ENCODE measurements at regions not wholly inside any gene's neighbourhood (a gene's known extent, or its start where the extent isn't known, plus 50 kb on each side); places are given as distances from the start of the nearest gene placed in this dataset.

GRCh38 chr2:12795851-12796250 is 79.1 kb downstream of the TRIB2 start:
- no peak for ATAC-seq (replicated peaks in 1 of 4)
- no peaks in the 10 kb centered on the region for H3K9me3 ChIP-seq
- ChIA-PET CTCF (no interaction called here), POLR2A (no interaction called here)
- H3K27me3 ChIP-seq (replicated peaks in 1 of 2; ENCODE audit: control insufficient read depth in 2 of 2, extremely low read depth in 1 of 2, insufficient read depth in 2 of 2, low read length in 1 of 2), result no peaks in the 10 kb centered on the region
- Mint-ChIP-seq H3K4me3 (no peak overlapping the region), H3K27me3 (peaks cover 0 to 4% of the 10 kb centered on the region in 2 donors), H3K27ac (no peak overlapping the region), H3K9me3 (peaks cover 5 to 16% (median 8%) of the 10 kb centered on the region in 3 donors), H3K36me3 (peaks cover 6% of the 10 kb centered on the region), H3K4me1 (peaks cover 0 to 2% (median 0%) of the 10 kb centered on the region in 3 donors)
- no peaks in the 10 kb centered on the region for H3K4me1 ChIP-seq (ENCODE audit: control insufficient read depth in 1 of 2, extremely low read depth in 1 of 2, insufficient read depth in 2 of 2, low read length in 2 of 2)
- H3K36me3 ChIP-seq (ENCODE audit: control insufficient read depth in 2 of 2, extremely low read depth in 1 of 2, insufficient read depth in 1 of 2, low read length in 1 of 2), result no peaks in the 10 kb centered on the region
- no peak overlapping the region for H3K27ac ChIP-seq (ENCODE audit: low read length)
- no CpG with 5 or more reads among the region's 2 CpGs for WGBS (ENCODE audit: insufficient coverage)
- no peak for DNase-seq
- H3K4me3 ChIP-seq (ENCODE audit: control insufficient read depth in 1 of 2, extremely low read depth in 1 of 2, low read length in 1 of 2), result no peak overlapping the region

- Mint-ChIP-seq H3K36me3 (peaks cover 7% of the 10 kb centered on the region), H3K4me3 (no peak overlapping the region), H3K9me3 (peaks cover 9 to 22% (median 16%) of the 10 kb centered on the region in 3 donors), H3K4me1 (peaks cover 0 to 2% (median 0%) of the 10 kb centered on the region in 3 donors), H3K27ac (no peak overlapping the region), H3K27me3 (peaks cover 0 to 4% of the 10 kb centered on the region in 2 donors)
- ChIA-PET CTCF (interaction anchor here in 1 of 2 donors (0.6 kb wide), 1 partner anchor 1205 kb away, joined by 3 read pairs; no protein-coding TSS in a partner anchor), POLR2A (no interaction called here)
- Histone ChIP-seq H3K9me3 (no peaks in the 10 kb centered on the region), H3K4me3 (ENCODE audit: control insufficient read depth in 1 of 2, extremely low read depth in 1 of 2, low read length in 1 of 2) (no peak overlapping the region), H3K36me3 (ENCODE audit: control insufficient read depth in 2 of 2, extremely low read depth in 1 of 2, insufficient read depth in 1 of 2, low read length in 1 of 2) (no peaks in the 10 kb centered on the region), H3K27me3 (replicated peaks in 1 of 2; ENCODE audit: control insufficient read depth in 2 of 2, extremely low read depth in 1 of 2, insufficient read depth in 2 of 2, low read length in 1 of 2) (no peaks in the 10 kb centered on the region), H3K4me1 (ENCODE audit: control insufficient read depth in 1 of 2, extremely low read depth in 1 of 2, insufficient read depth in 2 of 2, low read length in 2 of 2) (no peaks in the 10 kb centered on the region), H3K27ac (ENCODE audit: low read length) (no peak overlapping the region)
- ATAC-seq (replicated peaks in 1 of 4) (no peak), DNase-seq (no peak)
- 87% methylated on average over 3 of the region's 4 CpGs for WGBS (ENCODE audit: insufficient coverage)
These were observed 79.9 kb downstream of the TRIB2 start for GRCh38 chr2:12796657-12797056.

- no peaks in the 10 kb centered on the region for H3K4me1 ChIP-seq (ENCODE audit: control insufficient read depth in 1 of 2, extremely low read depth in 1 of 2, insufficient read depth in 2 of 2, low read length in 2 of 2)
- WGBS (ENCODE audit: insufficient coverage), result 63% methylated on average over 2 of the region's 3 CpGs
- no peaks in the 10 kb centered on the region for H3K27me3 ChIP-seq (replicated peaks in 1 of 2; ENCODE audit: control insufficient read depth in 2 of 2, extremely low read depth in 1 of 2, insufficient read depth in 2 of 2, low read length in 1 of 2)
- no peak for ATAC-seq (replicated peaks in 1 of 4)
- ChIA-PET POLR2A (no interaction called here), CTCF (no interaction called here)
- peaks cover 9 to 28% (median 21%) of the 10 kb centered on the region in 3 donors for H3K9me3 Mint-ChIP-seq
- no peak overlapping the region for H3K4me3 Mint-ChIP-seq
- H3K36me3 Mint-ChIP-seq, result peaks cover 11% of the 10 kb centered on the region
- H3K9me3 ChIP-seq, result no peaks in the 10 kb centered on the region
- no peak overlapping the region for H3K4me3 ChIP-seq (ENCODE audit: control insufficient read depth in 1 of 2, extremely low read depth in 1 of 2, low read length in 1 of 2)
- H3K27ac ChIP-seq (ENCODE audit: low read length), result no peak overlapping the region
- peaks cover 0 to 4% of the 10 kb centered on the region in 2 donors for H3K27me3 Mint-ChIP-seq
- no peaks in the 10 kb centered on the region for H3K36me3 ChIP-seq (ENCODE audit: control insufficient read depth in 2 of 2, extremely low read depth in 1 of 2, insufficient read depth in 1 of 2, low read length in 1 of 2)
- H3K27ac Mint-ChIP-seq, result no peak overlapping the region
- DNase-seq, result no peak
- peaks cover 0 to 2% (median 0%) of the 10 kb centered on the region in 3 donors for H3K4me1 Mint-ChIP-seq
These were observed 81.1 kb downstream of the TRIB2 start for GRCh38 chr2:12797815-12798214.

- peaks cover 0 to 4% (median 0%) of the 10 kb centered on the region in 3 donors for H3K4me1 Mint-ChIP-seq
- H3K36me3 ChIP-seq (ENCODE audit: control insufficient read depth in 2 of 2, extremely low read depth in 1 of 2, insufficient read depth in 1 of 2, low read length in 1 of 2), result no peaks in the 10 kb centered on the region
- ChIA-PET POLR2A (no interaction called here), CTCF (no interaction called here)
- ATAC-seq (replicated peaks in 1 of 4) (no peak), DNase-seq (no peak)
- H3K27me3 ChIP-seq (replicated peaks in 1 of 2; ENCODE audit: control insufficient read depth in 2 of 2, extremely low read depth in 1 of 2, insufficient read depth in 2 of 2, low read length in 1 of 2), result no peaks in the 10 kb centered on the region
- no peak overlapping the region for H3K4me3 Mint-ChIP-seq
- H3K4me1 ChIP-seq (ENCODE audit: control insufficient read depth in 1 of 2, extremely low read depth in 1 of 2, insufficient read depth in 2 of 2, low read length in 2 of 2), result no peaks in the 10 kb centered on the region
- no peak overlapping the region for H3K27ac Mint-ChIP-seq
- H3K9me3 ChIP-seq, result no peaks in the 10 kb centered on the region
- peaks cover 11% of the 10 kb centered on the region for H3K36me3 Mint-ChIP-seq
- H3K9me3 Mint-ChIP-seq, result peaks cover 9 to 28% (median 21%) of the 10 kb centered on the region in 3 donors
- no peak overlapping the region for H3K27ac ChIP-seq (ENCODE audit: low read length)
- peaks cover 4 to 5% of the 10 kb centered on the region in 2 donors for H3K27me3 Mint-ChIP-seq
- H3K4me3 ChIP-seq (ENCODE audit: control insufficient read depth in 1 of 2, extremely low read depth in 1 of 2, low read length in 1 of 2), result no peak overlapping the region
These were observed 86.9 kb downstream of the TRIB2 start for GRCh38 chr2:12803607-12804006.

GRCh38 chr2:12804091-12804856 is 87.5 kb downstream of the TRIB2 start:
- H3K4me3 ChIP-seq (ENCODE audit: control insufficient read depth in 1 of 2, extremely low read depth in 1 of 2, low read length in 1 of 2), result no peak overlapping the region
- no peak overlapping the region for H3K27ac Mint-ChIP-seq
- H3K36me3 ChIP-seq (ENCODE audit: control insufficient read depth in 2 of 2, extremely low read depth in 1 of 2, insufficient read depth in 1 of 2, low read length in 1 of 2), result no peaks in the 10 kb centered on the region
- no peaks in the 10 kb centered on the region for H3K9me3 ChIP-seq
- no peak overlapping the region for H3K27ac ChIP-seq (ENCODE audit: low read length)
- H3K4me1 ChIP-seq (ENCODE audit: control insufficient read depth in 1 of 2, extremely low read depth in 1 of 2, insufficient read depth in 2 of 2, low read length in 2 of 2), result no peaks in the 10 kb centered on the region
- peaks cover 11% of the 10 kb centered on the region for H3K36me3 Mint-ChIP-seq
- no CpG with 5 or more reads among the region's 2 CpGs for WGBS (ENCODE audit: insufficient coverage)
- no peak overlapping the region for H3K4me3 Mint-ChIP-seq
- ATAC-seq (replicated peaks in 1 of 4) (no peak), DNase-seq (no peak)
- H3K27me3 Mint-ChIP-seq, result peaks cover 4 to 5% of the 10 kb centered on the region in 2 donors
- ChIA-PET CTCF (no interaction called here), POLR2A (no interaction called here)
- H3K4me1 Mint-ChIP-seq, result peaks cover 0 to 4% (median 0%) of the 10 kb centered on the region in 3 donors
- peaks cover 9 to 25% (median 21%) of the 10 kb centered on the region in 3 donors for H3K9me3 Mint-ChIP-seq
- H3K27me3 ChIP-seq (replicated peaks in 1 of 2; ENCODE audit: control insufficient read depth in 2 of 2, extremely low read depth in 1 of 2, insufficient read depth in 2 of 2, low read length in 1 of 2), result no peaks in the 10 kb centered on the region

- Histone ChIP-seq H3K4me1 (ENCODE audit: control insufficient read depth in 1 of 2, extremely low read depth in 1 of 2, insufficient read depth in 2 of 2, low read length in 2 of 2) (no peaks in the 10 kb centered on the region), H3K27ac (ENCODE audit: low read length) (no peak overlapping the region), H3K36me3 (ENCODE audit: control insufficient read depth in 2 of 2, extremely low read depth in 1 of 2, insufficient read depth in 1 of 2, low read length in 1 of 2) (no peaks in the 10 kb centered on the region), H3K27me3 (replicated peaks in 1 of 2; ENCODE audit: control insufficient read depth in 2 of 2, extremely low read depth in 1 of 2, insufficient read depth in 2 of 2, low read length in 1 of 2) (no peaks in the 10 kb centered on the region), H3K9me3 (no peaks in the 10 kb centered on the region), H3K4me3 (ENCODE audit: control insufficient read depth in 1 of 2, extremely low read depth in 1 of 2, low read length in 1 of 2) (no peak overlapping the region)
- ATAC-seq (replicated peaks in 1 of 4) (no peak), DNase-seq (no peak)
- H3K36me3 Mint-ChIP-seq, result peaks cover 11% of the 10 kb centered on the region
- H3K27ac Mint-ChIP-seq, result no peak overlapping the region
- H3K4me3 Mint-ChIP-seq, result no peak overlapping the region
- peaks cover 0 to 4% (median 0%) of the 10 kb centered on the region in 3 donors for H3K4me1 Mint-ChIP-seq
- H3K27me3 Mint-ChIP-seq, result peaks cover 4 to 10% of the 10 kb centered on the region in 2 donors
- ChIA-PET CTCF (no interaction called here), POLR2A (no interaction called here)
- H3K9me3 Mint-ChIP-seq, result peaks cover 9 to 20% (median 20%) of the 10 kb centered on the region in 3 donors
These were observed 88.3 kb downstream of the TRIB2 start for GRCh38 chr2:12805033-12805432.

All from T-cell (primary cell).